ENCODE measurements at regions not wholly inside any gene's neighbourhood (a gene's known extent, or its start where the extent isn't known, plus 50 kb on each side); places are given as distances from the start of the nearest gene placed in this dataset.

DNA sequence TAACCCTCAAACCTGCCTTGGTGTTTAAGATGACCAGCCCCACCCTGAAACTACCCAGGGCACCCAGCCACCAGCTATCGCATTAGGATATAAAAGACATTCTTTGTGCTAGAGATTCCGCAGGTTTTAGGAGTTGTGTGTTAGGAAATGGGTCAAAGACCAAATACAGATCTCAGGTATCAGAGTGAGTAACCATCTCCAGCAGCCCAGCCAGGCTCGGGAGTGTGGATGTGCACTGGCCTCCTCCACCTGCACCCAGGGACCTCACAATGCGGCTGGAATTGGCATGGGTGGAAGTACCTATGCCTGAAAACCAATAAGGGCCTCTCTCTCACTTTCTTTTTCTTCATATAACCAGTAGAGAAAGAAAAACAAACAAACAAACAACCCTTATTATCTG is 51.1 kb upstream of the CST7 start:
- Histone ChIP-seq H3K9ac (ENCODE audit: insufficient read depth, low read length, poor library complexity, severe bottlenecking) (no peak overlapping the region), H3K79me2 (ENCODE audit: insufficient read depth, low read length) (no peaks in the 10 kb centered on the region), H3K36me3 (replicated peaks in 1 of 2; ENCODE audit: control insufficient read depth in 1 of 2, insufficient read depth in 2 of 2, low read length in 2 of 2) (no peaks in the 10 kb centered on the region), H3K27ac (ENCODE audit: low read depth in 1 of 2, low read length in 2 of 2) (no peak overlapping the region), H3K4me2 (replicated peaks; ENCODE audit: extremely low read depth, low read length, poor library complexity, severe bottlenecking) (no peak overlapping the region), H2AFZ (ENCODE audit: insufficient read depth, low read depth, low read length, poor library complexity, severe bottlenecking) (no peak overlapping the region), H3K27me3 (ENCODE audit: control insufficient read depth in 2 of 2, insufficient read depth in 2 of 2, low read length in 2 of 2) (no peaks in the 10 kb centered on the region), H4K20me1 (ENCODE audit: insufficient read depth, low read length) (no peaks in the 10 kb centered on the region), H3K4me1 (ENCODE audit: control insufficient read depth in 1 of 2, insufficient read depth in 2 of 2, low read length in 2 of 2) (no peaks in the 10 kb centered on the region), H3K9me3 (replicated peaks in 1 of 2; ENCODE audit: control insufficient read depth in 1 of 2, insufficient read depth in 1 of 2, low read length in 2 of 2) (peaks cover 28 to 62% of the 10 kb centered on the region in 2 donors), H3K4me3 (replicated peaks in 1 of 3; ENCODE audit: low read depth in 2 of 3, low read length in 3 of 3) (no peak overlapping the region)
- H3K36me3 Mint-ChIP-seq, result no peaks in the 10 kb centered on the region
- H3K4me3 Mint-ChIP-seq, result no peak overlapping the region
- H3K27ac Mint-ChIP-seq, result no peak overlapping the region
- DNase-seq, result no peak
- peaks cover 29 to 55% (median 37%) of the 10 kb centered on the region in 7 donors for H3K9me3 Mint-ChIP-seq
- no peaks in the 10 kb centered on the region for H3K4me1 Mint-ChIP-seq
- peaks cover 0 to 3% (median 2%) of the 10 kb centered on the region in 3 donors for H3K27me3 Mint-ChIP-seq (ENCODE audit: low read depth in 3 of 3)
- WGBS (ENCODE audit: insufficient coverage), result no CpG with 5 or more reads among the region's 4 CpGs
- TF ChIP-seq, protein P1, sequence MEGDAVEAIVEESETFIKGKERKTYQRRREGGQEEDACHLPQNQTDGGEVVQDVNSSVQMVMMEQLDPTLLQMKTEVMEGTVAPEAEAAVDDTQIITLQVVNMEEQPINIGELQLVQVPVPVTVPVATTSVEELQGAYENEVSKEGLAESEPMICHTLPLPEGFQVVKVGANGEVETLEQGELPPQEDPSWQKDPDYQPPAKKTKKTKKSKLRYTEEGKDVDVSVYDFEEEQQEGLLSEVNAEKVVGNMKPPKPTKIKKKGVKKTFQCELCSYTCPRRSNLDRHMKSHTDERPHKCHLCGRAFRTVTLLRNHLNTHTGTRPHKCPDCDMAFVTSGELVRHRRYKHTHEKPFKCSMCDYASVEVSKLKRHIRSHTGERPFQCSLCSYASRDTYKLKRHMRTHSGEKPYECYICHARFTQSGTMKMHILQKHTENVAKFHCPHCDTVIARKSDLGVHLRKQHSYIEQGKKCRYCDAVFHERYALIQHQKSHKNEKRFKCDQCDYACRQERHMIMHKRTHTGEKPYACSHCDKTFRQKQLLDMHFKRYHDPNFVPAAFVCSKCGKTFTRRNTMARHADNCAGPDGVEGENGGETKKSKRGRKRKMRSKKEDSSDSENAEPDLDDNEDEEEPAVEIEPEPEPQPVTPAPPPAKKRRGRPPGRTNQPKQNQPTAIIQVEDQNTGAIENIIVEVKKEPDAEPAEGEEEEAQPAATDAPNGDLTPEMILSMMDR (IDR thresholded peaks at IDR 0.05), result no peak
- intact Hi-C loops (cut with micrococcal nuclease), result no loop called here

DNA sequence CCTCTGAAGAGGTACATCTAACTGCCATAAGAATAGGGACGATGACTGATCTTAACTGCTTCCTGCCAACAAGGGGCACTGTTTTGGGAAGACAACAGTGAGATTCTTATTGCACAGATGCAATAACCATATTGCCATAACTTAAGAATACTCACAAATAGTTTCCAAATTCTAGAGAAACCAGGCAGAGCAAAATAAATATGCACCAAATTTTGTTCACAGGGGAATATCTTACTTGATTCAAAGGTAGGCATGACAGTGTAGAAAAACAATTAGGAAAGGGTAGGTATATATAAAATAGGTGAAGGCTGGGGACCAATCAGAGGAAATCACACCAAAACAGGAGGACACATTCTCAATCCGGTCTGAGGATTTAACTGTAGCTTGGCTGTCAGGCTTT is 49.9 kb upstream of the CST7 start:
- 100% methylated on average over 2 of the region's 2 CpGs for WGBS (ENCODE audit: insufficient coverage)
- no peak for DNase-seq
- Mint-ChIP-seq H3K9me3 (peaks cover 27 to 45% (median 34%) of the 10 kb centered on the region in 7 donors), H3K27ac (no peak overlapping the region), H3K36me3 (no peaks in the 10 kb centered on the region), H3K4me3 (no peak overlapping the region), H3K27me3 (ENCODE audit: low read depth in 3 of 3) (peaks cover 3 to 4% (median 3%) of the 10 kb centered on the region in 3 donors), H3K4me1 (no peaks in the 10 kb centered on the region)
- Histone ChIP-seq H3K4me1 (ENCODE audit: control insufficient read depth in 1 of 2, insufficient read depth in 2 of 2, low read length in 2 of 2) (no peaks in the 10 kb centered on the region), H3K4me3 (replicated peaks in 1 of 3; ENCODE audit: low read depth in 2 of 3, low read length in 3 of 3) (no peak overlapping the region), H3K9ac (ENCODE audit: insufficient read depth, low read length, poor library complexity, severe bottlenecking) (no peak overlapping the region), H3K9me3 (replicated peaks in 1 of 2; ENCODE audit: control insufficient read depth in 1 of 2, insufficient read depth in 1 of 2, low read length in 2 of 2) (peaks cover 23 to 51% of the 10 kb centered on the region in 2 donors), H3K27me3 (ENCODE audit: control insufficient read depth in 2 of 2, insufficient read depth in 2 of 2, low read length in 2 of 2) (no peaks in the 10 kb centered on the region), H2AFZ (ENCODE audit: insufficient read depth, low read depth, low read length, poor library complexity, severe bottlenecking) (no peak overlapping the region), H4K20me1 (ENCODE audit: insufficient read depth, low read length) (no peaks in the 10 kb centered on the region), H3K4me2 (replicated peaks; ENCODE audit: extremely low read depth, low read length, poor library complexity, severe bottlenecking) (no peak overlapping the region), H3K79me2 (ENCODE audit: insufficient read depth, low read length) (no peaks in the 10 kb centered on the region), H3K27ac (ENCODE audit: low read depth in 1 of 2, low read length in 2 of 2) (no peak overlapping the region), H3K36me3 (replicated peaks in 1 of 2; ENCODE audit: control insufficient read depth in 1 of 2, insufficient read depth in 2 of 2, low read length in 2 of 2) (no peaks in the 10 kb centered on the region)
- intact Hi-C loops (cut with micrococcal nuclease), result no loop called here
- TF ChIP-seq, protein P1 (IDR thresholded peaks at IDR 0.05), result no peak

All from CD14-positive monocyte (primary cell).